ENCODE measurements at regions not wholly inside any gene's neighbourhood (a gene's known extent, or its start where the extent isn't known, plus 50 kb on each side); places are given as distances from the start of the nearest gene placed in this dataset.

GRCh38 chr10:47156873-47157272 lies 143.1 kb upstream of the GDF10 start:
- H3K27ac Mint-ChIP-seq (ENCODE audit: low read depth, unreplicated experiment), result no peak overlapping the region
- peaks cover 18% of the 10 kb centered on the region for H3K4me1 Mint-ChIP-seq (ENCODE audit: insufficient read depth, unreplicated experiment)
- no peak overlapping the region for H3K4me3 Mint-ChIP-seq (ENCODE audit: unreplicated experiment)
- no peaks in the 10 kb centered on the region for H3K27me3 Mint-ChIP-seq (ENCODE audit: insufficient read depth, unreplicated experiment)
- intact Hi-C loops (cut with micrococcal nuclease), result no loop called here
- H3K36me3 Mint-ChIP-seq (ENCODE audit: insufficient read depth, unreplicated experiment), result peaks cover 7% of the 10 kb centered on the region
- no TSS peak for BruUV-seq (replicated peaks)
- TF ChIP-seq, protein P1, sequence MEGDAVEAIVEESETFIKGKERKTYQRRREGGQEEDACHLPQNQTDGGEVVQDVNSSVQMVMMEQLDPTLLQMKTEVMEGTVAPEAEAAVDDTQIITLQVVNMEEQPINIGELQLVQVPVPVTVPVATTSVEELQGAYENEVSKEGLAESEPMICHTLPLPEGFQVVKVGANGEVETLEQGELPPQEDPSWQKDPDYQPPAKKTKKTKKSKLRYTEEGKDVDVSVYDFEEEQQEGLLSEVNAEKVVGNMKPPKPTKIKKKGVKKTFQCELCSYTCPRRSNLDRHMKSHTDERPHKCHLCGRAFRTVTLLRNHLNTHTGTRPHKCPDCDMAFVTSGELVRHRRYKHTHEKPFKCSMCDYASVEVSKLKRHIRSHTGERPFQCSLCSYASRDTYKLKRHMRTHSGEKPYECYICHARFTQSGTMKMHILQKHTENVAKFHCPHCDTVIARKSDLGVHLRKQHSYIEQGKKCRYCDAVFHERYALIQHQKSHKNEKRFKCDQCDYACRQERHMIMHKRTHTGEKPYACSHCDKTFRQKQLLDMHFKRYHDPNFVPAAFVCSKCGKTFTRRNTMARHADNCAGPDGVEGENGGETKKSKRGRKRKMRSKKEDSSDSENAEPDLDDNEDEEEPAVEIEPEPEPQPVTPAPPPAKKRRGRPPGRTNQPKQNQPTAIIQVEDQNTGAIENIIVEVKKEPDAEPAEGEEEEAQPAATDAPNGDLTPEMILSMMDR (IDR thresholded peaks at IDR 0.05; ENCODE audit: unreplicated experiment), result no peak
- peaks cover 29% of the 10 kb centered on the region for H3K9me3 Mint-ChIP-seq (ENCODE audit: unreplicated experiment)
- DNase-seq (ENCODE audit: unreplicated experiment), result no peak
- ChIA-PET CTCF (no interaction called here), POLR2A (no interaction called here)

DNA sequence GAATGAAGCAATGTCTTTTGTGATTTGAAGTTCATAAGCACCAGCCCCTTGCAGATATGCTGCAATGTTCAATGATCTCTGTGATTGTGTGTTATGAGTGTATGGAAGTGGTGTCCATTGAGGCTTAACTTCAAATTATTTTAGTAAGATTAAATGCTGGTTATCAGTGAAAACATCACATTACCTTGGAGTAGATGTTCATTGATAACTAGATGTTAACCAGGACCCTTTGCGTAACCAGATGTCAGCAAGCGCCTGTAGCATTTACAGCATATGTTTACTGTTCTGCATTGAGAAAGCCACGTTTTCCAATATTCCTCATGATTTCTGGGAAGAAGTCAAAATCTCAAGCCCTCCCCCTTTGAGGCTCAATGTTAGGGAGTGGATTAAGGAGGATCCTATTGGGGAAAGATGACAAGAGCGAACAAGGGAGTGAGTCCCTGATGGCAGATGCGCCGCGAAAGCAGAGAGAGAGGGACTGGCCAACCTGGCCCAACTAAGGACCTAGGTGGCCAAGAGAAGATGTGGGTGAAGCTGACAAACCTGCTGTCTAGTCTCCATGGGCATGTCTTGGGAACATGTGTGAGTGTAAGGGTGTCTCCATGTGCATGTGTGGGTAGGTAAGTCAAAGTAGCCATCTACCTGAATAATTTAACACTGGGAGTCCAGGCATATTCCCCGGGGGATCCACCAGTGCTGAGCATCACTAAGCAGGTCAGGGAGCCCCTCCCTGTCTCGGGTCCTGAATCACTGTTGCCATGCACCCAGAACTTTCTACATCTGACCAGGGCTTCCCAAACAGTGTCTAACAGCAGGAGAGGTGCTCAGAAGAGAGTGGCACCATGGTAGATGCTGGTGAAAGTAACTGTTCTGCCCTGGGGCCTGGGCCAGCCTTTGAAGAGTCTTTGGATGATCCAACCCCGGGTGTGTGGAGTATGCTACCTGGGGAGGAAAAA lies 141.6 kb upstream of the GDF10 start:
- H3K9me3 Mint-ChIP-seq (ENCODE audit: unreplicated experiment), result peaks cover 24% of the 10 kb centered on the region
- BruUV-seq (replicated peaks), result no TSS peak
- H3K4me1 Mint-ChIP-seq (ENCODE audit: insufficient read depth, unreplicated experiment), result peaks cover 16% of the 10 kb centered on the region
- H3K4me3 Mint-ChIP-seq (ENCODE audit: unreplicated experiment), result no peak overlapping the region
- TF ChIP-seq, protein P1 (IDR thresholded peaks at IDR 0.05; ENCODE audit: unreplicated experiment), result no peak
- no peaks in the 10 kb centered on the region for H3K27me3 Mint-ChIP-seq (ENCODE audit: insufficient read depth, unreplicated experiment)
- no peaks in the 10 kb centered on the region for H3K36me3 Mint-ChIP-seq (ENCODE audit: insufficient read depth, unreplicated experiment)
- ChIA-PET CTCF (no interaction called here), POLR2A (no interaction called here)
- intact Hi-C loops (cut with micrococcal nuclease), result no loop called here
- no peak overlapping the region for H3K27ac Mint-ChIP-seq (ENCODE audit: low read depth, unreplicated experiment)
- no peak for DNase-seq (ENCODE audit: unreplicated experiment)

GRCh38 chr10:47159361-47160260 lies 140.4 kb upstream of the GDF10 start:
- intact Hi-C loops (cut with micrococcal nuclease), result no loop called here
- no TSS peak for BruUV-seq (replicated peaks)
- Mint-ChIP-seq H3K4me3 (ENCODE audit: unreplicated experiment) (no peak overlapping the region), H3K27me3 (ENCODE audit: insufficient read depth, unreplicated experiment) (no peaks in the 10 kb centered on the region), H3K9me3 (ENCODE audit: unreplicated experiment) (peaks cover 14% of the 10 kb centered on the region), H3K4me1 (ENCODE audit: insufficient read depth, unreplicated experiment) (peaks cover 20% of the 10 kb centered on the region), H3K36me3 (ENCODE audit: insufficient read depth, unreplicated experiment) (no peaks in the 10 kb centered on the region), H3K27ac (ENCODE audit: low read depth, unreplicated experiment) (no peak overlapping the region)
- CTCF ChIA-PET, result no interaction called here
- POLR2A ChIA-PET, result no interaction called here
- no peak for DNase-seq (ENCODE audit: unreplicated experiment)
- TF ChIP-seq, protein P1 (IDR thresholded peaks at IDR 0.05; ENCODE audit: unreplicated experiment), result no peak

DNA sequence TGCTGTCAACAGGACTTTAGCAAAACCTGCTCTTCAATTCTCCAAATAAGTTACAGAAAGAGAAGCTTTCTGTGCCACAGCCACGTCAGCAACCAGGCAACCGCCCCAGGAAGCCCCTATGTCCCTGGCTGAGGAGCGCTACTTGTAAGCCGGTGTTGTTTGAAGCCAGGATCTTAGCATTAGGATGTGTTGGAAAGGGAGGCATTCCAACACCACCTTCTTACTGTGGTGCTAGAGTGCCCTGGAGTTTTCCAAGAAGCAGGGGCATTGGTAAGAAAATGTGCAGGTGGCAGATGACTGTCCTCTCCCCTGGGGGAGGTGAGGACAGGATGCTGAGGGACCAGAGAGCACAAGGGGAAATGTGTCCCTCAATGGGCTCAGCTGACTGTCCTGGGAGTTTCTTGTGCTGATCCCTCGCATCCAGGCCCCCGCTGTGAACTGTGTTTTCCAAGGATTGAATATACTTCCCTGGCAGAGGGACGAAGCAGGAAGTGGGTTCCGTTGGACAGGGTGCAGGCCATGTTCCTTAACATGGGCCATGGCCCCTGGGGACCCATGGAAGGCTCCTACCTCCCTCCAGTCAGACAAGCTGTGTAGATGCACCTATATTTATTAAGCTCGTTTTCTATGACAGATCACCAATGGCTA lies 139.6 kb upstream of the GDF10 start:
- intact Hi-C loops (cut with micrococcal nuclease), result no loop called here
- Mint-ChIP-seq H3K36me3 (ENCODE audit: insufficient read depth, unreplicated experiment) (no peaks in the 10 kb centered on the region), H3K4me1 (ENCODE audit: insufficient read depth, unreplicated experiment) (peaks cover 28% of the 10 kb centered on the region), H3K9me3 (ENCODE audit: unreplicated experiment) (peaks cover 8% of the 10 kb centered on the region), H3K27me3 (ENCODE audit: insufficient read depth, unreplicated experiment) (no peaks in the 10 kb centered on the region), H3K4me3 (ENCODE audit: unreplicated experiment) (no peak overlapping the region), H3K27ac (ENCODE audit: low read depth, unreplicated experiment) (no peak overlapping the region)
- TF ChIP-seq, protein P1 (IDR thresholded peaks at IDR 0.05; ENCODE audit: unreplicated experiment), result no peak
- no TSS peak for BruUV-seq (replicated peaks)
- no peak for DNase-seq (ENCODE audit: unreplicated experiment)
- POLR2A ChIA-PET, result no interaction called here
- CTCF ChIA-PET, result no interaction called here
